HG03095 (cell line): ENCODE measurements at regions not wholly inside any gene's neighbourhood (a gene's known extent, or its start where the extent isn't known, plus 50 kb on each side); places are given as distances from the start of the nearest gene placed in this dataset.

Source experiments
- ATAC-seq: cut with Tn5 transposase; IDR thresholded peaks from one replicate; pipeline ENCODE4 v1.9.1; 2021; ENCODE audit warnings: moderate library complexity; ENCODE audit not compliant: unreplicated experiment

DNA sequence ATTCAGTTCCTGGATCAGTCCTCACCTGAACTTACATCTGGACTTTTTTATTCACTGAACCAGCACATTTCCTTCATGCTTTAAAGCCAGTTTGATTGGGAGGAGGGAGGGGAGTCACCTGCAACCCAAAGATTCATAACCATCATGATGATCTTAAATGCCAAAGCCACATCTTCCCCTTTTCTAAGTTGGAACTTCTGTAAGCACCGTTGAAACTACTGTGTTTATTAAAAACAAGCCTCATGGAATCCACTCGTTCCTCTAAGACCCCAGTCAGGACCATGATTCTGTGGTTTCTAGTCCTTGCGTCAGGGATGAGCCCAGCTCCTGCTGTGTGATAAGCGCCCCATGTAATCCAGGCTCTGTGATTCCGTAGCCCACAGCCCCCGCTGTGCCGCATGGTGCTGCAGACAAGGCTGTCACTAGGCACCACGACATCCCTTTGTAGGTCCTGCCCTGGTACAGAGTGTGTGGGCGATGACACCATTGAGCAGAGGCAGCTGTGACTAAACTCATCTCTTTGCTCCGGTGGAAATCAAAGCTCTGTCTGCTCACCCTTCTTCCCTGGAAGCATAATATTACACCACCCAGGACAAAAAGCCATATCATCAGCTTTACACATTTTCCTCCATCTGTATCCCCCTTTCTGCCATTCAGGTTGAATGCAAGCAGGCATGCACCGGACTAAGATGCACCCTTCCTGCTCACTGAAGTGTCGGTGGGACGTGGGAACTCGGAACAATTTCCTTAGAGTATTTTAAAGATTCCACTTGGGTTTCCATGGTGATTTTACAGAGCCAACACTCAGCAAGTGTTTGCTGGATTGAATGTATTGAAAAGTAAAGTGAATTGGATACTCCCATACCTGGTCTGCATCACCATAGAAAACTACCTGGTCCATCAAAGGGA lies 132.0 kb upstream of the FSTL4 start:
- ATAC-seq = no peak

- ATAC-seq = no peak
Measured at GRCh38 chr5:133742431-133742988, 130.2 kb upstream of the FSTL4 start.

- ATAC-seq = no peak
Measured at GRCh38 chr5:133741818-133742355, 129.5 kb upstream of the FSTL4 start.

DNA sequence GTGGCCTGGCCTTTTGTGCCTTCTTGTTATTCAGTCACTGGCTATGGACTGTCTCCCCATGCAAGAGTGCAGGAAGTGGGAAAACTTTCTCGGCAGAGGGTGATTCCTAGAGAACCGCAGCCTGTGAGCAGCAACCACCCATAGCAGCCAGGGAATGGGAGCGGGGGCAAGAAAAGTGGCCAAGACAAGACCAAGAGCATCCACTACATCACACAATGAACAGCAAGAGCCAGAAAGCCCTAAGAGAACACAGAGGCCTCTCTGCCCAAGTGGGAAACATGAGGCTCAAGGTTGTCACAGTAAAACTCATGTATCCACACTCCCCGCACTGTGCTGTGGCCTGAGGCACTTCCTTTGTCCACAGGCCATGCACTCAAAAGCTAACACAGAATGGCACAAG lies 129.1 kb upstream of the FSTL4 start:
- ATAC-seq = no peak

DNA sequence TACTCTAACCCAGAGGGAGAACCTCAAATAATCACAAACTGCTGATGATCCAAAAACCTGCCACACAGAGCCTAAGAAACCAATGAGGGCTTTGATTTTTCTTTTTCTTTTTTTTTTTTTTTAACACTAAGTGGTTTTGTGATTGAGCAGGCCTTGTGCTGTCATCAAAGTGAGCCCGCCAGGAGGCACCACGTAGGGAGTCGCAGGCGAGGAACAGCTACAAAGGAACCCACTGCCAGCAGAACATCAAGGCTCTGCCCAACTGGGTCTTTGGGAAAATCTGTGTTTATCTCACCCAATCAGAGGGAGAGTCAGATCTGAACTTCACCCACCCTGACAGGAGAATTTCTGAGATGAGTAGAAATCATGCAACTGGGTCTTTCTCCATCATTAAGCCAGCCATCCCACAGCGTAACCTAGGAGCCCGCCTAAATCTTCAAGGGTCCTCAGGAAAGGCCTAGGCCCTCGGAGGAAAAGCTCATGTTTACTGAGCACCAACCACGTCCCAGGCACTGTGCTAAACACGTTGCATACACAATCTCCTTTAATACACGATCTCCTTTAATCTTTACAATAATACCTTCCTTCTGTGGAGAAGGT lies 126.9 kb upstream of the FSTL4 start:
- ATAC-seq = no peak

DNA sequence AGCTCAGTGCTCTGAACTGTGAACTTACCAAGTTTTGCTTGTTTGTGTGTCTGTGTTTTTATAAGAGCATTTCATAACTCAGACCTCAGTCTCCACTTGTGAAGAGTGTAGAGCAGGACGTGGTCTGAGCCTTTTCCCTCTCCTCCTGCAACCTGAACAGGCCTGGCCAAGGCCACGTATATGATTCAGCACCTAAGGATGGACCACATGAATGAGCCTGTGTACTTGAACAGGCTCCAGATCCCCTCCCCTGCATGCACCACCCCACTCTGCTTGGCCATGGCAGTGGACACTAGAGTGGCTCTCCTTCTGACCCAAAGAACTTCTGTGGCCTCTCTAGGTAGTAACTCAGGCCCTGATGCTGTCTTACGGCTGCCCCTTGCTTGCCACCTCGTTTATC lies 125.9 kb upstream of the FSTL4 start:
- ATAC-seq = no peak

DNA sequence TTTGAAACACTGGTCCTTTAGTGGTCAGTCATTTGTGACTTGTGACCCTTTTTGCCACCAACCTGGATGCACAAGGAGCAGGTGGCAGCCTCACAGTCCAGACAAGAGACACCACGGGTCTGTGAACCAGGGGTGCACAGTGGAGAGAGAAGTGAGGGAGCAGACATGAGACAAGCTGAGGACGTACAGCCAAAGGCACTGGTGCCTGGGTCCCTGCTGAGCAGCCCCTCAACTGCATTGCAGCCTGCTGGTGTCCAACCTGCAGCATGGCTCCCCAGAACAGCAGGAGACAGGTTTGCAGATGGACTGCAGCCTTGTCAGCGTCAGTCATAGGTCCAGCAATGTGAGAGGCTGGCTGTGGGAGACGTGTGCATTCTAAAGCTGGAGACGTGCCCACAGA lies 124.2 kb upstream of the FSTL4 start:
- no peak for ATAC-seq

DNA sequence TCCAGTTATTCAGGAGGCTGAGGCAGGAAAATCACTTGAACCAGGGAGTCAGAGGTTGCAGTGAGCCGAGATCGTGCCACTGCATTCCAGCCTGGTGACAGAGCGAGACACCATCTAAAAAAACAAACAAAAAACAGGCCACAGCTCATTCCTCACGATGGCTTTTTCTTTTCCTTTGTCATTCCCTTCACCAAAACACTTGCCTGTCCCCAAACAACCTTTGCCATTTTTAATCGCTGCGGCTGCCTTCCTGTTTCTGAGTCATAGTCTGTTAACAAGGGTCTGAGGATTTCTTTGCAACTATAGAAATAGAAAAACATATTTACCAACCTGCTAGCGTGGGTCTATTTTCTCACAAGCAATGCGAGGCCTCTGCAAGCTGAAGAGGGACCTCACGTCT lies 123.0 kb upstream of the FSTL4 start:
- no peak for ATAC-seq

GRCh38 chr5:133734916-133735315 lies 122.6 kb upstream of the FSTL4 start:
- ATAC-seq = no peak

- no peak for ATAC-seq
Measured at GRCh38 chr5:133732536-133732935, 120.2 kb upstream of the FSTL4 start.

DNA sequence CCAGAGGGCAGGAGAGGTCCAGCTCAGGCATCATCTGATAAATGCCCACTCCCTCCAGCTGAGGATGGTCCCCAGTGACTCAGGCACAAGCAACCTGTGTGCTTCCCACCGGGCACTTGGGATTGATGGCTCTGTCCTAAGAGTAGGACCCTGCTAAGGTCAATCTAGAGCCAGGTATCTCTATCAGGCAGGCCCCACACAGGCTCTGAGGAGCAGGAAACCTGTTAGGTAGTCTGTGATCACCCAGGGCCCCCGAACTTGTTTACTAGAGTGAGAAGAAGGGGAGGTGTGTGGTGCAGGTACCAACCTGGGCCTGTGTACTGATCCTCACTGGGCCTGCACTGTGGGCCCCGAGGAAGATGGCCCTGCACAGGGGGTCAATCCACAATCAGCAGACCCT lies 119.6 kb upstream of the FSTL4 start:
- no peak for ATAC-seq

DNA sequence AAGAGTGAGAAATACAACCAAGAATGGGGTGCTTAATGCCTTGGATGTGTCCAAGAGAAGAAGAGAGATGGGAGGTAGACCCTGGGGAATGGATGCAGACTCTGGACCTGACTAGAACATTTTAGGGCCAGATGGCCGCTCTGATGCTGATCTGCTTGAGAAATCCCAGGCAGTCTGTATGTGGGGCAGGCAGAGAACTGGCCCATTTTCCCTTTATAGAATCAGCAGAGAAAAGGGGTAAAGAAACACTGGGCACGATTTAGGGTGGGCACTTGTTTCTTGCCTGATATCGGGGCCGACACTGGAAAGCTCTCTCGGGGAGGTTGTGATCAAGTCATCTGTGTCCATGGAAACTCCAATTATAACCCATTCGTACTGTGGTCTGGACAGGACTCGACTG lies 118.5 kb upstream of the FSTL4 start:
- ATAC-seq = no peak

DNA sequence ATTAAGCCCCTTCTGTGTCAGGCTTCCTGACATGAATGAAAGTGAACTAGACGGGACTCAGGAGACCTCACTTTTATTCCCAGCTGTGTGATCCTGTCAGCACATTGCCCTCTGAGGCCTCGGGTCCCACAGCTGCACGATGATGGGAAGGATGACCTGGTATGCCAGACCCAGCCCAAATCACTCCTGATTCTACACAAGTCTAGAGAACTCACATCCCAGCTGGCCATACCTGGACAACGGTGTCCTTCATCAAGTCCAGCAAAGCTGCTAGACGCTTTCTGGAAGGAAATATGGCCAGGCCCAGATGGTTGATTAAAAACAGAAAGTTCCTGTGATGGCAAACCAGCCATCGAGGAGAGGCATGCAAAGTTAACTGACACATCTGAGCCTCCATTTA lies 118.0 kb upstream of the FSTL4 start:
- no peak for ATAC-seq

GRCh38 chr5:133729800-133730199 lies 117.5 kb upstream of the FSTL4 start:
- no peak for ATAC-seq

GRCh38 chr5:133728475-133728874 lies 116.1 kb upstream of the FSTL4 start:
- ATAC-seq = no peak

GRCh38 chr5:133727636-133728035 lies 115.3 kb upstream of the FSTL4 start:
- no peak for ATAC-seq

GRCh38 chr5:133723651-133724366 lies 111.5 kb upstream of the FSTL4 start:
- ATAC-seq = no peak

- no peak for ATAC-seq
Measured at GRCh38 chr5:133723126-133723525, 110.8 kb upstream of the FSTL4 start.

DNA sequence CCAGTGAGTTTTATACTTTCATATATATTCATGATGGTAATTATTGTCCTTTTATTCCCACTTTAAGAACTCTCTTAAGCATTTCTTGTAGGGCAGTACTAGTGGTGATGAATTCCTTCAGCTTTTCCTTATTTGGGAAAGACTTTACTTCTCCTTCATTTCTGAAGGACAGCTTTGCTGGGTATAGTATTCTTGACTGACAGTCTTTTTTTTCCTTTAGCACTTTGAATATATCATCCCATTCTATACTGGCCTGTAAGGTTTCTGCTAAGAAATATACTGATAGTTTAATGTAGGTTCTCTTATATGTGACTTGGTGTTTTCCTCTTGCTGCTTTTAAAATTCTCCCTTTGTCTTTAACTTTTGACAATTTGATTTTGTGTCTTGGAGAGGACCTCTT lies 109.0 kb upstream of the FSTL4 start:
- no peak for ATAC-seq

DNA sequence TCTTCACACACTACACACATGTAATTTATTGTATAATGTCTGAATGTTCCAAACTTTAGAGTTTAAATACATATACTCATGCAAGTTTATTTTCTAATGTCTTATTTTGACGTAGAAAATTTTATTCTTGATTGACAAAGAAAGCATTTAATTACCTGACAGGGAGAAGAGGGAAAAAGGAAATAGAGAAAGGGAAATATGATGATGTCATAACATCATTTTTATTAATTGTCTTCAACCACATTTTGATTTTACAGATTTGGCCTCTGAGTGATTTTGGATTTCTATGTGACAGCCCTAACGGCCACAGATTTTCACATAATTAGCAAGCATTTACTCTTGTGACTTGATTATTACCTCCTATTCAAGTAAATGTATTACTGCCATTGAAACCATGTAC lies 106.1 kb upstream of the FSTL4 start:
- ATAC-seq = no peak

GRCh38 chr5:133716532-133717183 lies 104.3 kb upstream of the FSTL4 start:
- no peak for ATAC-seq
